MM.1S (cell line): ENCODE measurements at regions not wholly inside any gene's neighbourhood (a gene's known extent, or its start where the extent isn't known, plus 50 kb on each side); places are given as distances from the start of the nearest gene placed in this dataset.

ENCODE experiments used
- EZH2phosphoT487 ChIP-seq: fragments of 300-600 bp; sonication (generic); IDR thresholded peaks from 2 replicates; pipeline ENCODE4 v1.6.1; 2018; ENCODE audit warnings: antibody characterized with exemption, low read length
- TF ChIP-seq, protein P1 (sequence below): fragments of 300-600 bp; sonication (generic); IDR thresholded peaks from 2 replicates; pipeline ENCODE4 v1.5.1; 2016; ENCODE audit warnings: antibody characterized with exemption, low read length, mixed read lengths

DNA sequence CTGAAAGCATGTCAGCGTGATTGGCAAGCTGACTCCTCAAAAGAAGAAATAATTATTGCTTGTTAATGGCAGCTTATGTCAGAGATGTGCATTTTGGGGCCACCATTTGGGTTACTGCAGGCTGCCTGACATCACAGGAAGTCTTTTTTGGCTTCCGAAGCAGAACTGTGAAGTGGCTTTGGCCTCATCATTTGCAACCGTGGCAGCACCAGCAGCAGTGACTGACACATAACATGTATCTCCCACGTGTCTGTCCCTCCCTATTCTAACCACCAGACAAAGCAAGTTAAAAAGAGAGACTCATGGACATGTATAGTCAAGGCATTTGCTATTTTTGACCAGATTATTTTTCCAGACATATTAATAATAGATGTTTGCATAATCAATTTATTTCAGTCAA, 488.7 kb upstream of the ACVR2A start:
- TF ChIP-seq, protein P1, sequence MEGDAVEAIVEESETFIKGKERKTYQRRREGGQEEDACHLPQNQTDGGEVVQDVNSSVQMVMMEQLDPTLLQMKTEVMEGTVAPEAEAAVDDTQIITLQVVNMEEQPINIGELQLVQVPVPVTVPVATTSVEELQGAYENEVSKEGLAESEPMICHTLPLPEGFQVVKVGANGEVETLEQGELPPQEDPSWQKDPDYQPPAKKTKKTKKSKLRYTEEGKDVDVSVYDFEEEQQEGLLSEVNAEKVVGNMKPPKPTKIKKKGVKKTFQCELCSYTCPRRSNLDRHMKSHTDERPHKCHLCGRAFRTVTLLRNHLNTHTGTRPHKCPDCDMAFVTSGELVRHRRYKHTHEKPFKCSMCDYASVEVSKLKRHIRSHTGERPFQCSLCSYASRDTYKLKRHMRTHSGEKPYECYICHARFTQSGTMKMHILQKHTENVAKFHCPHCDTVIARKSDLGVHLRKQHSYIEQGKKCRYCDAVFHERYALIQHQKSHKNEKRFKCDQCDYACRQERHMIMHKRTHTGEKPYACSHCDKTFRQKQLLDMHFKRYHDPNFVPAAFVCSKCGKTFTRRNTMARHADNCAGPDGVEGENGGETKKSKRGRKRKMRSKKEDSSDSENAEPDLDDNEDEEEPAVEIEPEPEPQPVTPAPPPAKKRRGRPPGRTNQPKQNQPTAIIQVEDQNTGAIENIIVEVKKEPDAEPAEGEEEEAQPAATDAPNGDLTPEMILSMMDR = no peak
- TF ChIP-seq EZH2phosphoT487 = no peak
